ENCODE measurements at regions not wholly inside any gene's neighbourhood (a gene's known extent, or its start where the extent isn't known, plus 50 kb on each side); places are given as distances from the start of the nearest gene placed in this dataset.

DNA sequence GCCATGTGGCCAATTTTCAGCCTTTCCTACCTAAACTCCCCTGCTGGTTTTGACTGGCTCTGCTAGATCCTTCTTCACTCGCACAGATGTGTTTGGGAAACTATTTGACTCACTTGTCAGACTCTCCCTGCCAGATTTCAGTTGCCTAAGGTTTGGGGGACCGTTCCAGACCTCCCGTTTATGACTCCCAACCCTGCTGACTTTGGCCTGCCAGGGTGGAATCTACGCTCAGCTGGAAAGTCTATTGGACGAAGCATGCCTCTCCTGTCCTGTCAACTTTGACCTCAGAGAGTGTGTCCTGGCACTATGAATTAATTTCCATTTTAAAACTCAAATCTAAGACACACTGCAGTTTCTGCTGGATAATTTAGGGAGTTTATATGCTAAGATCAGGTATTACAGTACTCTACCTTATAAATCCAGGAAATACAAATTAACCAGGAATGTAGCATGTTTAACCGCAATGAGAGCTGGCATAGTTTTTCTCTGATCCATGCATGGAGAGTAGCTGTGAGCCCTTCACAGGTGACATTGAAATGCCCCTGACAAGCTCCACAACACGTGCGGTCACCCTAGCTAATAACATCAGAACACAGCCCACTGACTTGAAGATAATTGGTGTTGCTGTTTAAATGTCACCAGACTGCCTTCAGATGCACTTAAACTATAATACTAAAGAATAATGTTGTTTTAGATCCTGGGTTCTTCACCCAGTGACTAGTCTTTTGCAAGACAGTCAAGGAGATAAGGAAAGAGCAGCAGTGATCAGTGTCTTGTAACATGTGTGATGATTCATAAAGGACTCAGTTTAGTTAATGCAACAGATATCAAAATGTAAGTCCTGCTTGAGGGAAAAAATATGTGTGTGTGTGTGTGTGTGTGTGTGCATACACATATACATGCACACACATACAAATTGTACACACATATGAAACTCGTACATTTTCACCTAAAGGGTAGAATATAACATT, 223.0 kb upstream of the MCTP2 start:
- H3K4me3 ChIP-seq (ENCODE audit: insufficient read depth, low read depth, low read length) = no peak overlapping the region
- no peak overlapping the region for H3K9ac ChIP-seq (ENCODE audit: low read depth, low read length)
- H2BK5ac ChIP-seq (ENCODE audit: low read depth, low read length, poor library complexity, severe bottlenecking) = no peak overlapping the region
- no peak overlapping the region for H3K23ac ChIP-seq (ENCODE audit: low read depth, low read length)
- no peaks in the 10 kb centered on the region for H4K20me1 ChIP-seq (ENCODE audit: insufficient read depth, low read length)
- DNase-seq (peak; percentile 26), ATAC-seq (ENCODE audit: low read depth) (no peak)
- H3K9me3 ChIP-seq (ENCODE audit: control insufficient read depth, insufficient read depth, low read length) = peaks cover 5% of the 10 kb centered on the region
- H3K79me1 ChIP-seq (ENCODE audit: low read depth in 1 of 2, low read length in 2 of 2) = no peaks in the 10 kb centered on the region
- no peak overlapping the region for H2BK15ac ChIP-seq (ENCODE audit: low read depth, low read length)
- no peak for TF ChIP-seq BHLHE40 (IDR thresholded peaks at IDR 0.05; ENCODE audit: low read depth, low read length)
- TF ChIP-seq FOS (IDR thresholded peaks at IDR 0.05; ENCODE audit: low read depth, low read length) = no peak
- TF ChIP-seq ELK1 (IDR thresholded peaks at IDR 0.05; ENCODE audit: borderline replicate concordance, low read depth, low read length) = no peak
- H3K9me1 ChIP-seq (ENCODE audit: insufficient read depth, low read length) = no peaks in the 10 kb centered on the region
- in situ Hi-C loops (cut with MboI; ENCODE audit: low sequenced_read_pairs) (no loop called here), dilution Hi-C loops (cut with HindIII; ENCODE audit: low sequenced_read_pairs, unreplicated experiment) (no loop called here), intact Hi-C loops (cut with micrococcal nuclease) (no loop called here)
- H2AFZ ChIP-seq (replicated peaks; ENCODE audit: low read length, poor library complexity) = no peak overlapping the region
- H4K8ac ChIP-seq (ENCODE audit: low read depth in 2 of 2, low read length in 2 of 2) = no peak overlapping the region
- no peaks in the 10 kb centered on the region for H3K4me1 ChIP-seq (ENCODE audit: control insufficient read depth, insufficient read depth, low read length)
- no peak overlapping the region for H2AK9ac ChIP-seq (replicated peaks; ENCODE audit: low read depth, low read length, poor library complexity)
- ChIA-PET POLR2A (ENCODE audit: unreplicated experiment) (no interaction called here), CTCF (interaction anchor here (1.0 kb wide), 1 partner anchor 111 kb away, joined by 3 read pairs; no protein-coding TSS in a partner anchor)
- H2AK5ac ChIP-seq (ENCODE audit: low read depth, low read length) = no peak overlapping the region
- no peak overlapping the region for H3K4ac ChIP-seq (ENCODE audit: low read depth, low read length)
- BruUV-seq (replicated peaks) = no TSS peak
- H2BK120ac ChIP-seq (ENCODE audit: low read depth, low read length) = no peak overlapping the region
- no peak overlapping the region for H3K56ac ChIP-seq (ENCODE audit: extremely low read depth, insufficient read depth, low read length)
- H3K36me3 ChIP-seq (ENCODE audit: control insufficient read depth, insufficient read depth, low read length) = no peaks in the 10 kb centered on the region
- no peak overlapping the region for H3K27ac ChIP-seq (ENCODE audit: insufficient read depth, low read length)
- H4K5ac ChIP-seq (ENCODE audit: low read depth, low read length) = no peak overlapping the region
- H4K91ac ChIP-seq (ENCODE audit: insufficient read depth, low read depth, low read length) = no peak overlapping the region
- no peak overlapping the region for H3K14ac ChIP-seq (replicated peaks; ENCODE audit: low read depth, low read length)
- no peak overlapping the region for H2BK20ac ChIP-seq (ENCODE audit: low read depth, low read length)
- no peak overlapping the region for H3K18ac ChIP-seq (ENCODE audit: low read depth, low read length)
- no peak overlapping the region for H3K4me2 ChIP-seq (ENCODE audit: low read depth, low read length)
- H3K27me3 ChIP-seq (ENCODE audit: control insufficient read depth, insufficient read depth, low read length) = no peaks in the 10 kb centered on the region
- WGBS, 2 experiments (ENCODE audit: extremely low coverage in 2 of 2, insufficient read length in 1 of 2) = 53% methylated on average over 3 of the region's 9 CpGs; no CpG with 5 or more reads in 1 of the 2 experiments
